ENCODE measurements at regions not wholly inside any gene's neighbourhood (a gene's known extent, or its start where the extent isn't known, plus 50 kb on each side); places are given as distances from the start of the nearest gene placed in this dataset.

DNA sequence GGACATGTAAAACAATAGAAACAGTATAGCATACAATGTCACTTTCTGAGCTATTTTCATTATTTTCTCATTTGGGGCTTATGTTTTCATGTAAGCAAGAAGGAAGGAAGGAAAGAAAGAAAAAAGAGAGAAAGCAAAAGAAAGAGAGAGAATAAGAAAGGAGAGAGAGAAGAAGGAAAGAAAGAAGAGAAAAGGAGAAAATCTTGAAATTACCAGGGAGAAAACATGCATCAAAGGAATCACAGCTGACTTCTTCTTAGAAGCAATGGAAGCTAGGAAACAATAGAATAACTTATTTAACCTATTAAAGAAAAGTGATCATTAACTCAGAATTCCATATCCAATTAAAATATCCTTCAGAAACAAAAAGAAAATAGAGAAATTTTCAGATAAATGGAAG, 471.5 kb downstream of the OCA2 start:
- CTCF ChIA-PET = no interaction called here
- DNase-seq (ENCODE audit: extremely low spot score) = no peak
- POLR2A ChIA-PET = no interaction called here
- TF ChIP-seq LEF1 (IDR thresholded peaks at IDR 0.05; ENCODE audit: borderline replicate concordance) (no peak), SUZ12 (IDR thresholded peaks at IDR 0.05) (no peak), ELF4 (IDR thresholded peaks at IDR 0.05) (no peak), FOXA1 (IDR thresholded peaks at IDR 0.05) (no peak), SP1 (IDR thresholded peaks at IDR 0.05) (no peak), L3MBTL2 (conservative IDR thresholded peaks at IDR 0.05) (no peak), HDGF (IDR thresholded peaks at IDR 0.05; ENCODE audit: borderline replicate concordance) (no peak), NFRKB (IDR thresholded peaks at IDR 0.05) (no peak), CTBP1 (IDR thresholded peaks at IDR 0.05; ENCODE audit: borderline replicate concordance) (no peak), BHLHE40 (IDR thresholded peaks at IDR 0.05; ENCODE audit: borderline replicate concordance) (no peak), ZNF384 (IDR thresholded peaks at IDR 0.05) (no peak)

DNA sequence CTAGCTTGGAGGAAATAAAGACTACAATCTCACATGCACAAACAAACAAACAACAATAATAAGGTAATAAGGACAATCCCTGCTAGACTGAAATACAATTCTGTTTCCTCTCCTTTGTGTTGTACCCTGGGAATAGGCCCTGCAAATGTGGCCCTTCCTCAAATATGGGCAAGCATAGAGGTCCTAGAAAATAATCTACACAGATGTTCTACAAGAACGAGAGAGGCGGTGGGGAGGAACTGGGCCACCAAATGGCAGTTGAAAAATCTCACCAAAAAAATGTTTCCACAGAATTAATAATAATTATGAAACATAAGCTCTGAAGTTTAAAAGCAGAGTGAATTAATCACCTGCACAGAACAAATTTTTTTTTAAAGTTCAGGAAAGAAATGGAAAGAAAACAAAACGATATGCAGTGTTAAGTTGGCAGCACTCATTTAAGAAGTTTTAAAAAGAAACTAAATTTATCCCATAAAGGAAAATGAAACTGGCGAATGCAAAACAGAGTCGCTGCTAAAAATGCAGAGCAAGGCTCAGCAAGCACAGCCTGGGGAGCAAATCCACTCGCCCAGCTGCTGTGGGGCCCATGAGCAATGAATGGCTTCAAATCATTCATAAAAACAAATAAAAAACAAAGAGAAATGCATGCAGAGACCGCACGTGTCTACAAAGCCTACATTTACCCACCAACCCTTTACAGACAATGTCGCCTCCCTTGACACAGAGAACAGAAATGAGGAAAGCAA, 475.4 kb downstream of the OCA2 start:
- TF ChIP-seq SP1 (IDR thresholded peaks at IDR 0.05) (no peak), FOXM1 (IDR thresholded peaks at IDR 0.05; ENCODE audit: borderline replicate concordance) (no peak)
- CTCF ChIA-PET = no interaction called here
- POLR2A ChIA-PET = no interaction called here
- no peak for DNase-seq (ENCODE audit: extremely low spot score)

DNA sequence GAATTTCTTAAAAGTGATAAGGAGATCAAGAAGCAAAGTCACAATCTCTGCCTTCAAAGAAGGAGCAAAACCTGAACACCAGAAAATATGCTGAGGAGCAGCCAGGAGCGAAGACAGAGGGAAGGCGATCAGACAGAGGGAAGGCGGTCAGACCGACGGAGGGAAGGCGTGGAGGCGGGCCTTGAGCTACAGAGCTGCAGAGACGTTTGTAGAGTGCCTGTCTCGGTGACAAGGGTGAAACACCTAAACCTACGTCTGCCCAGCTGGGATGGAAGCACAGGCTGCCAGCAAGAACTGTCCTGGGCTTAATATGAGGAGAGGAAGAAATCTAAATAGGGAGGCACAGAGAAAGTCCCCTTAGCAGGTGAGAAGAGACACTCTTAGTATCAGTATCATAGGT, 476.0 kb downstream of the OCA2 start:
- ChIA-PET POLR2A (no interaction called here), CTCF (no interaction called here)
- TF ChIP-seq, protein P1, sequence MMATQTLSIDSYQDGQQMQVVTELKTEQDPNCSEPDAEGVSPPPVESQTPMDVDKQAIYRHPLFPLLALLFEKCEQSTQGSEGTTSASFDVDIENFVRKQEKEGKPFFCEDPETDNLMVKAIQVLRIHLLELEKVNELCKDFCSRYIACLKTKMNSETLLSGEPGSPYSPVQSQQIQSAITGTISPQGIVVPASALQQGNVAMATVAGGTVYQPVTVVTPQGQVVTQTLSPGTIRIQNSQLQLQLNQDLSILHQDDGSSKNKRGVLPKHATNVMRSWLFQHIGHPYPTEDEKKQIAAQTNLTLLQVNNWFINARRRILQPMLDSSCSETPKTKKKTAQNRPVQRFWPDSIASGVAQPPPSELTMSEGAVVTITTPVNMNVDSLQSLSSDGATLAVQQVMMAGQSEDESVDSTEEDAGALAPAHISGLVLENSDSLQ (IDR thresholded peaks at IDR 0.05) = no peak
- TF ChIP-seq FOXK2 (IDR thresholded peaks at IDR 0.05) (no peak), ELF4 (IDR thresholded peaks at IDR 0.05) (no peak), SUZ12 (IDR thresholded peaks at IDR 0.05) (no peak), LEF1 (IDR thresholded peaks at IDR 0.05; ENCODE audit: borderline replicate concordance) (no peak), FOXM1 (IDR thresholded peaks at IDR 0.05; ENCODE audit: borderline replicate concordance) (no peak)
- no peak for DNase-seq (ENCODE audit: extremely low spot score)

DNA sequence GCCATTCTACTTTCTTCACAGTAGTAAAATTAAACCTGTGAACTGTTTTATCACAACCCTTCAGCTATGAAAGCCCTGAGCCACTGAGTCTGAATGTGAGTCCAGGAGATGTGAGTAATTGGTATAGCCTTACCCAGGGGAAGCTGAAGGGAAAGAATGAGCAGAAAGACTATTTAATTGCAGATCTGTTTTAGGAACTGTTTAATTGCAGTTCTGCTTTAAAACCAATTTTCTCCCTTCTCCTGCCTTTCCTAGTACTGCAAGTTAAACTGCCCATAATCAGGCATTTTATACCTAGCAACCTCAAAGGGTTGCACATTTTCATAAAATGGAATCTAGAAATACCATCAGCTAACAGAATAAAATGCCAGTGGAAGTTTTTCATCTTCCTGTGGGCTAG, 476.7 kb downstream of the OCA2 start:
- ChIA-PET CTCF (no interaction called here), POLR2A (no interaction called here)

DNA sequence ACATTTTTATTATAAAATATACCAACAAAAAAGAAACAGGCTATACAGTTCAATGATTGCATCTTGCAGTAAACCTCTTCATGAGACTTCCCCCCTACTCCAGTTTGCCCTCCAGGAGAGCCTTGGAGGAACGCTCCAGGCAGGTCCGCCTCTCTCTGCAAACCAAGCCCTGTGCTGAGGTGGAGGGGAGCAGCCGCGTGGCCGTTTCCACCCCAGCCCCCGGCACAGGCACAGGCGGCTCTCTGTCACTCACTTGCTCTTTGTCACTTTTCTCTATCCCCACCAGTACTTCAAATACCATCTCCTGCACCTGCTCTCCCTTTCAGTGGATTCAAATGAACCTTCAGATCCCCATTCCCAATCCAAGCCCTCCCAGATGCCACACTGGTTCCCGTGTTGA, 479.9 kb downstream of the OCA2 start:
- ChIA-PET CTCF (no interaction called here), POLR2A (no interaction called here)
- no peak for TF ChIP-seq BHLHE40 (IDR thresholded peaks at IDR 0.05; ENCODE audit: borderline replicate concordance)
- TF ChIP-seq, protein P1 (IDR thresholded peaks at IDR 0.05) = no peak
- TF ChIP-seq L3MBTL2 (conservative IDR thresholded peaks at IDR 0.05) = no peak
- TF ChIP-seq HDGF (IDR thresholded peaks at IDR 0.05; ENCODE audit: borderline replicate concordance) = no peak
- no peak for TF ChIP-seq FOXM1 (IDR thresholded peaks at IDR 0.05; ENCODE audit: borderline replicate concordance)
- TF ChIP-seq SUZ12 (IDR thresholded peaks at IDR 0.05) = no peak
- TF ChIP-seq TARDBP (IDR thresholded peaks at IDR 0.05) = no peak
- TF ChIP-seq CTBP1 (IDR thresholded peaks at IDR 0.05; ENCODE audit: borderline replicate concordance) = no peak
- TF ChIP-seq FOXA1 (IDR thresholded peaks at IDR 0.05) = no peak
- no peak for TF ChIP-seq ZNF384 (IDR thresholded peaks at IDR 0.05)
- TF ChIP-seq ELF4 (IDR thresholded peaks at IDR 0.05) = no peak
- no peak for TF ChIP-seq FOXK2 (IDR thresholded peaks at IDR 0.05)
- TF ChIP-seq SP1 (IDR thresholded peaks at IDR 0.05) = no peak
- no peak for TF ChIP-seq LEF1 (IDR thresholded peaks at IDR 0.05; ENCODE audit: borderline replicate concordance)
- no peak for TF ChIP-seq NFRKB (IDR thresholded peaks at IDR 0.05)
- TF ChIP-seq ARNT (IDR thresholded peaks at IDR 0.05) = no peak
- DNase-seq (ENCODE audit: extremely low spot score) = no peak

More for the DNA sequence above, 476.7 kb downstream of the OCA2 start:
- no peak for DNase-seq (ENCODE audit: extremely low spot score)
- no peak for TF ChIP-seq TARDBP (IDR thresholded peaks at IDR 0.05)
- TF ChIP-seq ELF4 (IDR thresholded peaks at IDR 0.05) = no peak
- TF ChIP-seq FOXM1 (IDR thresholded peaks at IDR 0.05; ENCODE audit: borderline replicate concordance) = no peak
- TF ChIP-seq FOXK2 (IDR thresholded peaks at IDR 0.05) = no peak
- TF ChIP-seq L3MBTL2 (conservative IDR thresholded peaks at IDR 0.05) = no peak

DNA sequence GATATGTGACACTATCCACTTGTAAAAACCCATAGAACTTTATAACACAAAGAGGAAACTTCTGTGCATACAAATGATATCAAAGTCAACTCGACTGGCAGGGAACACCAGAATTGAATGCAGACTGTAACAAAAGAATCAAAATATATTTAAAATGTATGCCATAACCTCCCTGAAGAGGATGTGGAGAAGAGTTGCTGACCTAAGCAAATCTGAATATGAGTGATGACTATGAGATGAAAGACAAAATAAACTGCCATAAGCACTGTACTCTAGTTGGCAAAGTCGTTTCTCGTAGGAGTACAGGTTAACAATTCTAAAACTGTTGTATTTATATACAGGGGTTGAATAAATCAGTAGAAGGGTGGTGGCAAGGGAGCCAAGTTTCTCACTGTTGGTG, 482.1 kb downstream of the OCA2 start:
- ChIA-PET CTCF (no interaction called here), POLR2A (no interaction called here)
- TF ChIP-seq HDGF (IDR thresholded peaks at IDR 0.05; ENCODE audit: borderline replicate concordance) (no peak), LEF1 (IDR thresholded peaks at IDR 0.05; ENCODE audit: borderline replicate concordance) (no peak), BHLHE40 (IDR thresholded peaks at IDR 0.05; ENCODE audit: borderline replicate concordance) (no peak), L3MBTL2 (conservative IDR thresholded peaks at IDR 0.05) (no peak), FOXK2 (IDR thresholded peaks at IDR 0.05) (no peak), ELF4 (IDR thresholded peaks at IDR 0.05) (no peak), SP1 (IDR thresholded peaks at IDR 0.05) (no peak), CTBP1 (IDR thresholded peaks at IDR 0.05; ENCODE audit: borderline replicate concordance) (no peak), NFRKB (IDR thresholded peaks at IDR 0.05) (no peak), FOXM1 (IDR thresholded peaks at IDR 0.05; ENCODE audit: borderline replicate concordance) (no peak)
- TF ChIP-seq, protein P1 (IDR thresholded peaks at IDR 0.05) = no peak
- DNase-seq (ENCODE audit: extremely low spot score) = no peak

DNA sequence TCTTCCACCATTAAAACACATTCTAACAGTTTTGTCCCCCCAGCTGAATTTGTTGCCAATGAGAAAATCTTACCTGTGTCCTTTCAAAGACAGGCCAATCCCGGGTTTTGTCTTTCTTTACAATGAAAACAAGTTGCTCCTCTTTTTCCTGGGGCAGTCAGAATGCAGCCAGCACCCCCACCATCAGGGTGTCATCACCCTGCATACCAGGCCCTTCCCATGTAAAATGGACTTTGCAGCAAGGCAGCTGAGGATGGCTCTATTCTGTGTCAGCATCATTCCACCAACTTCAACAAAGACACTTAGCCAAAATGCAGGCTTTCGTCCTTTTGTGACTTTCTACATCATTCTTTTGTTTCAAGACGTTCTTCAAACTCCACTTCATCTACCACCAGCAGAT, 490.9 kb downstream of the OCA2 start:
- POLR2A ChIA-PET = no interaction called here
- TF ChIP-seq ARNT (IDR thresholded peaks at IDR 0.05) = no peak
- no peak for TF ChIP-seq LEF1 (IDR thresholded peaks at IDR 0.05; ENCODE audit: borderline replicate concordance)
- no peak for TF ChIP-seq FOXM1 (IDR thresholded peaks at IDR 0.05; ENCODE audit: borderline replicate concordance)
- no peak for TF ChIP-seq ELF4 (IDR thresholded peaks at IDR 0.05)
- TF ChIP-seq CTBP1 (IDR thresholded peaks at IDR 0.05; ENCODE audit: borderline replicate concordance) = no peak
- TF ChIP-seq TARDBP (IDR thresholded peaks at IDR 0.05) = no peak
- TF ChIP-seq FOXK2 (IDR thresholded peaks at IDR 0.05) = no peak
- TF ChIP-seq NFRKB (IDR thresholded peaks at IDR 0.05) = no peak
- no peak for TF ChIP-seq BHLHE40 (IDR thresholded peaks at IDR 0.05; ENCODE audit: borderline replicate concordance)
- no peak for TF ChIP-seq L3MBTL2 (conservative IDR thresholded peaks at IDR 0.05)
- CTCF ChIA-PET = no interaction called here
- DNase-seq (ENCODE audit: extremely low spot score) = no peak

Measured in HEK293T (cell line).